Endothelial cell of hepatic sinusoid (primary cell): ENCODE measurements at regions not wholly inside any gene's neighbourhood (a gene's known extent, or its start where the extent isn't known, plus 50 kb on each side); places are given as distances from the start of the nearest gene placed in this dataset.
"Not testable (repeated sequence)": the region's sequence is repeated elsewhere in the genome, so short reads cannot be mapped to it uniquely, and the experiment has no call there.

Experiments used
- in situ Hi-C: cut with HindIII; loops from 2 replicates; pipeline ENCODE4 v1.10.0; 2017; ENCODE audit warnings: low sequenced_read_pairs

- in situ Hi-C loops = no loop called here
Measured at GRCh38 chr2:215799194-215799593, 214.2 kb downstream of the MREG start.

GRCh38 chr2:215797676-215798075 is 215.7 kb downstream of the MREG start:
- in situ Hi-C loops = no loop called here

GRCh38 chr2:215796140-215796855 is 217.1 kb downstream of the MREG start:
- in situ Hi-C loops = no loop called here

- in situ Hi-C loops = no loop called here
Measured at GRCh38 chr2:215794829-215795546, 218.4 kb downstream of the MREG start.

GRCh38 chr2:215793747-215794595 is 219.4 kb downstream of the MREG start:
- in situ Hi-C loops = no loop called here

GRCh38 chr2:215791481-215791937 is 221.8 kb downstream of the MREG start:
- in situ Hi-C loops = no loop called here

GRCh38 chr2:215790523-215791421 is 222.6 kb downstream of the MREG start:
- in situ Hi-C loops = no loop called here

- in situ Hi-C loops = no loop called here
Measured at GRCh38 chr2:215787565-215788178, 225.7 kb downstream of the MREG start.

- in situ Hi-C loops = no loop called here
Measured at GRCh38 chr2:215787025-215787424, 226.3 kb downstream of the MREG start.

- in situ Hi-C loops = no loop called here
Measured at GRCh38 chr2:215784371-215784783, 229.0 kb downstream of the MREG start.

- in situ Hi-C loops = not testable (repeated sequence)
Measured at GRCh38 chr2:215783640-215784039, 229.7 kb downstream of the MREG start.

- in situ Hi-C loops = no loop called here
Measured at GRCh38 chr2:215782965-215783364, 230.4 kb downstream of the MREG start.

GRCh38 chr2:215782295-215782694 is 231.1 kb downstream of the MREG start:
- in situ Hi-C loops = no loop called here

- in situ Hi-C loops = no loop called here
Measured at GRCh38 chr2:215780907-215781685, 232.3 kb downstream of the MREG start.

- in situ Hi-C loops = no loop called here
Measured at GRCh38 chr2:215780313-215780712, 233.0 kb downstream of the MREG start.

GRCh38 chr2:215779912-215780311 is 233.4 kb downstream of the MREG start:
- in situ Hi-C loops = no loop called here

- in situ Hi-C loops = no loop called here
Measured at GRCh38 chr2:215777465-215778044, 235.8 kb downstream of the MREG start.

GRCh38 chr2:215775106-215775505 is 238.2 kb downstream of the MREG start:
- in situ Hi-C loops = no loop called here

- in situ Hi-C loops = no loop called here
Measured at GRCh38 chr2:215773728-215774127, 239.6 kb downstream of the MREG start.
